ENCODE measurements at regions not wholly inside any gene's neighbourhood (a gene's known extent, or its start where the extent isn't known, plus 50 kb on each side); places are given as distances from the start of the nearest gene placed in this dataset.

DNA sequence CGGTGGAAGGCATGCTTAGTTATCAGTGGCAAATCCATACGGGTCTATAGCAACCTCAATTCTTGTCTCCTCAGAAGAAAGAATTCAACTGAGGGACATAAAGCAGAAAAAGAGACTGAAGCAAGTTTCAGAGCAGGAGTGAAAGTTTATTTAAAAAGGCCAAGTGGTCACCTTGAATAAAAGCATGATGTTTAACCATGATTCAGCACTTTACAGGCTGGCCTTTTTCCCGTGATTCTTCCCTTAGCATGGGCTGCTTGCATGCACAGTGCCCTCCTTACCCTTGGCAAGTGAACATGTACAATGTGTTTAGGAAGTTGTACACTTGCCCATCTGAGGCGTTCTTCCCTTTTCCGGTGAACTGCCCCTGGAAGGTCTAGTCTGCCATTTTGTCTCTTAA, 225.3 kb downstream of the ATP23 start:
- Mint-ChIP-seq H3K27ac (no peak overlapping the region), H3K4me3 (no peak overlapping the region), H3K27me3 (peaks cover 15% of the 10 kb centered on the region), H3K4me1 (ENCODE audit: unreplicated experiment) (peaks cover 6% of the 10 kb centered on the region), H3K9me3 (no peaks in the 10 kb centered on the region), H3K36me3 (no peaks in the 10 kb centered on the region)
- TF ChIP-seq CTCF (conservative IDR thresholded peaks at IDR 0.05): no peak
- no peak for DNase-seq (ENCODE audit: extremely low spot score, unreplicated experiment)

- no peak overlapping the region for H3K27ac Mint-ChIP-seq
- no peak overlapping the region for H3K4me3 Mint-ChIP-seq
- no peak for DNase-seq (ENCODE audit: extremely low spot score, unreplicated experiment)
- H3K27me3 Mint-ChIP-seq: peaks cover 15% of the 10 kb centered on the region
- no peaks in the 10 kb centered on the region for H3K9me3 Mint-ChIP-seq
- no peaks in the 10 kb centered on the region for H3K36me3 Mint-ChIP-seq
- peaks cover 11% of the 10 kb centered on the region for H3K4me1 Mint-ChIP-seq (ENCODE audit: unreplicated experiment)
- no peak for TF ChIP-seq CTCF (conservative IDR thresholded peaks at IDR 0.05)
These were observed 226.3 kb downstream of the ATP23 start for GRCh38 chr12:58167622-58168021.

- Mint-ChIP-seq H3K9me3 (no peaks in the 10 kb centered on the region), H3K4me1 (ENCODE audit: unreplicated experiment) (peaks cover 15% of the 10 kb centered on the region), H3K4me3 (no peak overlapping the region), H3K36me3 (no peaks in the 10 kb centered on the region), H3K27ac (no peak overlapping the region), H3K27me3 (peaks cover 15% of the 10 kb centered on the region)
- TF ChIP-seq CTCF (conservative IDR thresholded peaks at IDR 0.05): no peak
- no peak for DNase-seq (ENCODE audit: extremely low spot score, unreplicated experiment)
These were observed 228.5 kb downstream of the ATP23 start for GRCh38 chr12:58169826-58170225.

GRCh38 chr12:58171914-58172313, 230.5 kb downstream of the ATP23 start:
- H3K4me1 Mint-ChIP-seq (ENCODE audit: unreplicated experiment): peaks cover 15% of the 10 kb centered on the region
- TF ChIP-seq CTCF (conservative IDR thresholded peaks at IDR 0.05): no peak
- H3K27me3 Mint-ChIP-seq: peaks cover 15% of the 10 kb centered on the region
- H3K27ac Mint-ChIP-seq: no peak overlapping the region
- no peak for DNase-seq (ENCODE audit: extremely low spot score, unreplicated experiment)
- no peak overlapping the region for H3K4me3 Mint-ChIP-seq
- no peaks in the 10 kb centered on the region for H3K36me3 Mint-ChIP-seq
- H3K9me3 Mint-ChIP-seq: no peaks in the 10 kb centered on the region

- Mint-ChIP-seq H3K36me3 (no peaks in the 10 kb centered on the region), H3K4me3 (no peak overlapping the region)
These were observed 231.2 kb downstream of the ATP23 start for GRCh38 chr12:58172433-58173073.

More at GRCh38 chr12:58172433-58173073, 231.2 kb downstream of the ATP23 start:
- Mint-ChIP-seq H3K27ac (no peak overlapping the region), H3K4me1 (ENCODE audit: unreplicated experiment) (peaks cover 15% of the 10 kb centered on the region), H3K27me3 (peaks cover 22% of the 10 kb centered on the region), H3K9me3 (no peaks in the 10 kb centered on the region)
- DNase-seq (ENCODE audit: extremely low spot score, unreplicated experiment): no peak
- TF ChIP-seq CTCF (conservative IDR thresholded peaks at IDR 0.05): no peak

Data from type B pancreatic cell (in vitro differentiated cells).